HEK293 (cell line): ENCODE measurements at regions not wholly inside any gene's neighbourhood (a gene's known extent, or its start where the extent isn't known, plus 50 kb on each side); places are given as distances from the start of the nearest gene placed in this dataset.

ENCODE experiments used
- CTCF ChIA-PET: fragments of 350-600 bp; formaldehyde crosslinking; extraction: SDS; loops from one replicate; lab custom pipeline; 2021; ENCODE audit warnings: antibody characterized with exemption; lab: Yijun Ruan, JAX
- POLR2A ChIA-PET: fragments of 300-600 bp; formaldehyde crosslinking; extraction: SDS; loops from one replicate; lab custom pipeline; 2020; ENCODE audit warnings: antibody characterized with exemption, inconsistent platforms; lab: Yijun Ruan, JAX
- H3K27ac ChIP-seq: fragments of 200-500 bp; sonication (Bioruptor generic); 2 replicates; pipeline ENCODE4 v1.5.1; 2014; ENCODE audit warnings: low read depth, low read length, control low read depth, inconsistent platforms; ENCODE audit errors: extremely low read depth
- H3K36me3 ChIP-seq, 2 experiments: fragments of 200-500 bp in 1 of 2; sonication (Bioruptor generic) in 1 of 2; 1 replicate in 1 of 2; 2 replicates in 1 of 2; pipeline ENCODE4 v1.5.1; 2014 to 2017; ENCODE audit warnings: inconsistent platforms in 2 of 2, low read length in 2 of 2; ENCODE audit not compliant: control insufficient read depth in 2 of 2, insufficient read depth in 1 of 2
- H3K4me1 ChIP-seq: fragments of 200-500 bp; sonication (Bioruptor generic); 2 replicates; pipeline ENCODE4 v1.5.1; 2014; ENCODE audit warnings: mild to moderate bottlenecking, low read length, inconsistent platforms; ENCODE audit not compliant: control insufficient read depth, insufficient read depth
- H3K4me3 ChIP-seq: 2 replicates; pipeline ENCODE4 v1.5.1; 2011; ENCODE audit warnings: low read depth, mild to moderate bottlenecking, control low read depth, low read length, moderate library complexity
- H3K9me3 ChIP-seq: fragments of 200-500 bp; sonication (Bioruptor generic); 2 replicates; pipeline ENCODE4 v1.5.1; 2014; ENCODE audit warnings: low read depth, low read length, inconsistent platforms; ENCODE audit not compliant: control insufficient read depth, insufficient read depth
- GLIS2 ChIP-seq: fragments of 450-650 bp; formaldehyde crosslinking; IDR thresholded peaks from 2 replicates; pipeline ENCODE4 v1.5.1; 2016; ENCODE audit warnings: missing biosample characterization, missing genetic modification characterization
- PRDM4 ChIP-seq: fragments of 450-650 bp; formaldehyde crosslinking; IDR thresholded peaks from 2 replicates; pipeline ENCODE4 v1.5.1; 2017; ENCODE audit warnings: missing biosample characterization, missing genetic modification characterization
- SP7 ChIP-seq: fragments of 450-650 bp; formaldehyde crosslinking; IDR thresholded peaks from 2 replicates; pipeline ENCODE4 v1.5.1; 2016; ENCODE audit warnings: missing biosample characterization, missing genetic modification characterization
- ZBTB44 ChIP-seq: fragments of 450-650 bp; IDR thresholded peaks from 2 replicates; pipeline ENCODE4 v1.5.1; 2018; ENCODE audit warnings: missing biosample characterization, mild to moderate bottlenecking, missing genetic modification characterization
- ZBTB48 ChIP-seq: fragments of 450-650 bp; formaldehyde crosslinking; IDR thresholded peaks from 2 replicates; pipeline ENCODE4 v1.5.1; 2016; ENCODE audit warnings: missing biosample characterization, missing genetic modification characterization
- ZEB2 ChIP-seq: fragments of 450-650 bp; formaldehyde crosslinking; IDR thresholded peaks from 2 replicates; pipeline ENCODE4 v1.5.1; 2016; ENCODE audit warnings: missing biosample characterization, missing genetic modification characterization
- ZNF138 ChIP-seq: fragments of 450-650 bp; formaldehyde crosslinking; IDR thresholded peaks from 2 replicates; pipeline ENCODE4 v1.5.1; 2016; ENCODE audit warnings: missing biosample characterization, missing genetic modification characterization, borderline replicate concordance
- ZNF174 ChIP-seq: fragments of 450-650 bp; formaldehyde crosslinking; IDR thresholded peaks from 2 replicates; pipeline ENCODE4 v1.5.0; 2017; ENCODE audit warnings: missing biosample characterization, mild to moderate bottlenecking, missing genetic modification characterization
- ZNF2 ChIP-seq: fragments of 450-650 bp; formaldehyde crosslinking; IDR thresholded peaks from 2 replicates; pipeline ENCODE4 v1.5.1; 2016; ENCODE audit warnings: missing biosample characterization, missing genetic modification characterization
- ZNF214 ChIP-seq: fragments of 450-650 bp; formaldehyde crosslinking; IDR thresholded peaks from 2 replicates; pipeline ENCODE4 v1.5.1; 2017; ENCODE audit warnings: missing biosample characterization, mild to moderate bottlenecking, missing genetic modification characterization, borderline replicate concordance
- ZNF274 ChIP-seq, 2 experiments: fragments of 200-500 bp in 1 of 2; fragments of 450-650 bp in 1 of 2; sonication (Bioruptor generic) in 1 of 2; formaldehyde crosslinking in 1 of 2; IDR thresholded peaks; 2 replicates each; pipeline versions ENCODE4 v1.5.1 to v1.6.1; 2014 to 2016; ENCODE audit warnings: borderline replicate concordance in 1 of 2, inconsistent platforms in 1 of 2, low read length in 1 of 2, missing biosample characterization in 1 of 2, missing genetic modification characterization in 1 of 2
- ZNF324 ChIP-seq: fragments of 450-650 bp; formaldehyde crosslinking; IDR thresholded peaks from 2 replicates; pipeline ENCODE4 v1.5.1; 2016; ENCODE audit warnings: missing biosample characterization, missing genetic modification characterization
- ZNF341 ChIP-seq: fragments of 450-650 bp; formaldehyde crosslinking; IDR thresholded peaks from 2 replicates; pipeline ENCODE4; 2016; ENCODE audit warnings: low read depth, missing biosample characterization, missing genetic modification characterization
- ZNF350 ChIP-seq: fragments of 450-650 bp; formaldehyde crosslinking; IDR thresholded peaks from 2 replicates; pipeline ENCODE4 v1.5.0; 2017; ENCODE audit warnings: missing biosample characterization, mild to moderate bottlenecking, missing genetic modification characterization
- ZNF366 ChIP-seq: fragments of 450-650 bp; formaldehyde crosslinking; conservative IDR thresholded peaks from 2 replicates; pipeline ENCODE4 v1.5.1; 2016; ENCODE audit warnings: missing biosample characterization, missing genetic modification characterization
- ZNF416 ChIP-seq: fragments of 450-650 bp; formaldehyde crosslinking; IDR thresholded peaks from 2 replicates; pipeline ENCODE4 v1.5.1; 2016; ENCODE audit warnings: missing biosample characterization, missing genetic modification characterization
- ZNF473 ChIP-seq: fragments of 450-650 bp; formaldehyde crosslinking; IDR thresholded peaks from 2 replicates; pipeline ENCODE4 v1.5.1; 2017; ENCODE audit warnings: missing biosample characterization, missing genetic modification characterization
- ZNF501 ChIP-seq: fragments of 450-650 bp; formaldehyde crosslinking; IDR thresholded peaks from 2 replicates; pipeline ENCODE4 v1.5.1; 2016; ENCODE audit warnings: missing biosample characterization, missing genetic modification characterization
- ZNF530 ChIP-seq: fragments of 450-650 bp; formaldehyde crosslinking; IDR thresholded peaks from 2 replicates; pipeline ENCODE4 v1.5.1; 2016; ENCODE audit warnings: low read depth, missing biosample characterization, missing genetic modification characterization
- ZNF600 ChIP-seq: fragments of 450-650 bp; formaldehyde crosslinking; IDR thresholded peaks from 2 replicates; pipeline ENCODE4 v1.5.1; 2016; ENCODE audit warnings: missing biosample characterization, missing genetic modification characterization
- ZNF670 ChIP-seq: fragments of 450-650 bp; formaldehyde crosslinking; IDR thresholded peaks from 2 replicates; pipeline ENCODE4 v1.5.1; 2016; ENCODE audit warnings: missing biosample characterization, missing genetic modification characterization, low read depth
- ZNF704 ChIP-seq: fragments of 450-650 bp; formaldehyde crosslinking; IDR thresholded peaks from 2 replicates; pipeline ENCODE4 v1.5.1; 2016; ENCODE audit warnings: missing biosample characterization, missing genetic modification characterization
- ZNF747 ChIP-seq: fragments of 450-650 bp; formaldehyde crosslinking; IDR thresholded peaks from 2 replicates; pipeline ENCODE4 v1.5.1; 2016; ENCODE audit warnings: missing biosample characterization, missing genetic modification characterization
- ZNF76 ChIP-seq: fragments of 450-650 bp; formaldehyde crosslinking; IDR thresholded peaks from 2 replicates; pipeline ENCODE4; 2016; ENCODE audit warnings: low read depth, missing biosample characterization, missing genetic modification characterization, borderline replicate concordance
- ZNF785 ChIP-seq: fragments of 450-650 bp; formaldehyde crosslinking; IDR thresholded peaks from 2 replicates; pipeline ENCODE4 v1.5.1; 2016; ENCODE audit warnings: missing biosample characterization, missing genetic modification characterization
- ZSCAN16 ChIP-seq: fragments of 450-650 bp; formaldehyde crosslinking; IDR thresholded peaks from 2 replicates; pipeline ENCODE4 v1.5.1; 2016; ENCODE audit warnings: missing biosample characterization, missing genetic modification characterization
- ZSCAN18 ChIP-seq: fragments of 450-650 bp; formaldehyde crosslinking; IDR thresholded peaks from 2 replicates; pipeline ENCODE4 v1.5.1; 2016; ENCODE audit warnings: missing biosample characterization, missing genetic modification characterization
- ZSCAN4 ChIP-seq: fragments of 450-650 bp; formaldehyde crosslinking; IDR thresholded peaks from 2 replicates; pipeline ENCODE4 v1.5.1; 2017; ENCODE audit warnings: missing biosample characterization, missing genetic modification characterization

GRCh38 chr11:37995886-37996285, 1397.8 kb upstream of the RAG2 start (continued):
- TF ChIP-seq ZNF76 (no peak), ZNF324 (tag by site-specific recombination) (no peak), ZNF704 (tag by site-specific recombination) (no peak), ZNF600 (no peak), ZNF530 (tag by site-specific recombination) (no peak), ZNF350 (tag by site-specific recombination) (no peak), GLIS2 (no peak), ZEB2 (no peak), ZNF747 (tag by site-specific recombination) (no peak), ZSCAN16 (tag by site-specific recombination) (no peak), ZNF341 (no peak), ZNF473 (tag by site-specific recombination) (no peak)

- TF ChIP-seq ZNF785 (tag by site-specific recombination) (no peak), GLIS2 (no peak), ZNF214 (no peak), ZNF501 (tag by site-specific recombination) (no peak), ZEB2 (no peak), ZNF670 (tag by site-specific recombination) (no peak), PRDM4 (tag by site-specific recombination) (no peak), ZNF2 (tag by site-specific recombination) (no peak), ZNF174 (no peak), ZNF366 (no peak), ZNF138 (tag by site-specific recombination) (no peak), ZBTB48 (tag by site-specific recombination) (no peak), ZSCAN4 (no peak)
- ChIA-PET POLR2A (no interaction called here), CTCF (no interaction called here)
- H3K4me1 ChIP-seq: no peaks in the 10 kb centered on the region
- H3K36me3 ChIP-seq: no peaks in the 10 kb centered on the region
- no peak overlapping the region for H3K27ac ChIP-seq
- no peaks in the 10 kb centered on the region for H3K9me3 ChIP-seq
- H3K4me3 ChIP-seq: no peak overlapping the region
These were observed 1390.0 kb upstream of the RAG2 start for GRCh38 chr11:37988031-37988430.

- ChIA-PET POLR2A (no interaction called here), CTCF (no interaction called here)
- Histone ChIP-seq H3K4me1 (no peaks in the 10 kb centered on the region), H3K27ac (no peak overlapping the region), H3K36me3 (no peaks in the 10 kb centered on the region), H3K9me3 (no peaks in the 10 kb centered on the region), H3K4me3 (no peak overlapping the region)
- TF ChIP-seq SP7 (tag by site-specific recombination): no peak
- TF ChIP-seq ZBTB44: no peak
- TF ChIP-seq ZNF274 (IDR thresholded peaks at IDR 0.05; ENCODE audit: low read length): no peak
- TF ChIP-seq ZNF274 (tag by site-specific recombination; IDR thresholded peaks at IDR 0.05; ENCODE audit: borderline replicate concordance): no peak
- TF ChIP-seq ZNF2 (tag by site-specific recombination): no peak
- TF ChIP-seq ZSCAN18: no peak
- TF ChIP-seq ZNF416 (tag by site-specific recombination): no peak
These were observed 1387.0 kb upstream of the RAG2 start for GRCh38 chr11:37984991-37985390.
